Kidney tubule cell (primary cell): ENCODE measurements at regions not wholly inside any gene's neighbourhood (a gene's known extent, or its start where the extent isn't known, plus 50 kb on each side); places are given as distances from the start of the nearest gene placed in this dataset.

Experiments used
- DNase-seq: peaks from one replicate; pipeline ENCODE4 v3.0.0-alpha.2; 2018; ENCODE audit warnings: low spot score

GRCh38 chr2:81706856-81707255 is 1402.3 kb upstream of the LRRTM1 start:
- peak; percentile 53 for DNase-seq

GRCh38 chr2:81703831-81704230 is 1399.3 kb upstream of the LRRTM1 start:
- DNase-seq: peak; percentile 4

GRCh38 chr2:81692566-81692965 is 1388.0 kb upstream of the LRRTM1 start:
- DNase-seq: no peak

- DNase-seq: no peak
Measured at GRCh38 chr2:81675641-81676040, 1371.1 kb upstream of the LRRTM1 start.

GRCh38 chr2:81672923-81673322 is 1368.4 kb upstream of the LRRTM1 start:
- no peak for DNase-seq

GRCh38 chr2:81672516-81672915 is 1368.0 kb upstream of the LRRTM1 start:
- DNase-seq: no peak

GRCh38 chr2:81670885-81671284 is 1366.3 kb upstream of the LRRTM1 start:
- no peak for DNase-seq

- no peak for DNase-seq
Measured at GRCh38 chr2:81661081-81661480, 1356.5 kb upstream of the LRRTM1 start.

- DNase-seq: peak; percentile 91
Measured at GRCh38 chr2:81658227-81658626, 1353.7 kb upstream of the LRRTM1 start.

GRCh38 chr2:81650048-81650971 is 1345.8 kb upstream of the LRRTM1 start:
- peak; percentile 80 for DNase-seq

GRCh38 chr2:81648806-81649205 is 1344.3 kb upstream of the LRRTM1 start:
- no peak for DNase-seq

GRCh38 chr2:81648370-81648769 is 1343.8 kb upstream of the LRRTM1 start:
- DNase-seq: peak; percentile 2

GRCh38 chr2:81647715-81648230 is 1343.2 kb upstream of the LRRTM1 start:
- no peak for DNase-seq

GRCh38 chr2:81645745-81646301 is 1341.3 kb upstream of the LRRTM1 start:
- DNase-seq: peak; percentile 57

- DNase-seq: no peak
Measured at GRCh38 chr2:81644189-81644588, 1339.6 kb upstream of the LRRTM1 start.

- no peak for DNase-seq
Measured at GRCh38 chr2:81624825-81625224, 1320.3 kb upstream of the LRRTM1 start.

GRCh38 chr2:81600088-81600487 is 1295.5 kb upstream of the LRRTM1 start:
- DNase-seq: no peak

GRCh38 chr2:81598453-81598852 is 1293.9 kb upstream of the LRRTM1 start:
- peak; percentile 18 for DNase-seq

- no peak for DNase-seq
Measured at GRCh38 chr2:81589406-81589805, 1284.9 kb upstream of the LRRTM1 start.

- no peak for DNase-seq
Measured at GRCh38 chr2:81583311-81584108, 1279.0 kb upstream of the LRRTM1 start.

GRCh38 chr2:81576713-81577112 is 1272.2 kb upstream of the LRRTM1 start:
- DNase-seq: no peak

GRCh38 chr2:81551040-81551634 is 1246.6 kb upstream of the LRRTM1 start:
- peak; percentile 2 for DNase-seq
